HFF-Myc (cell line): ENCODE measurements at regions not wholly inside any gene's neighbourhood (a gene's known extent, or its start where the extent isn't known, plus 50 kb on each side); places are given as distances from the start of the nearest gene placed in this dataset.
A peak's percentile ranks its signal among the peaks of the same experiment; 100 is the strongest.

Experiments used
- DNase-seq: peaks from one replicate; pipeline ENCODE4 v3.0.0-alpha.2; 2011; ENCODE audit warnings: low read depth; ENCODE audit errors: extremely low read depth
- H3K4me3 ChIP-seq: replicated peaks from 2 replicates; pipeline ENCODE4 v1.5.1; 2011; ENCODE audit warnings: low read depth, mild to moderate bottlenecking, control low read depth, low read length
- CTCF ChIP-seq: IDR thresholded peaks from 2 replicates; pipeline ENCODE4 v1.5.1; 2012; ENCODE audit warnings: mild to moderate bottlenecking, low read depth, low read length, control low read depth; ENCODE audit errors: missing control alignments

- no peak for DNase-seq
- no peak overlapping the region for H3K4me3 ChIP-seq
- no peak for TF ChIP-seq CTCF
These were observed 366.4 kb upstream of the ZP4 start for GRCh38 chr1:238257018-238257621.

- no peak overlapping the region for H3K4me3 ChIP-seq
- TF ChIP-seq CTCF: no peak
- DNase-seq: no peak
These were observed 364.2 kb upstream of the ZP4 start for GRCh38 chr1:238254935-238255334.

GRCh38 chr1:238252033-238252802, 361.5 kb upstream of the ZP4 start:
- no peak for DNase-seq
- peak; percentile 21 for TF ChIP-seq CTCF

GRCh38 chr1:238248356-238248755, 357.6 kb upstream of the ZP4 start:
- no peak for DNase-seq
- H3K4me3 ChIP-seq: no peak overlapping the region
- TF ChIP-seq CTCF: no peak

More at GRCh38 chr1:238252033-238252802, 361.5 kb upstream of the ZP4 start:
- H3K4me3 ChIP-seq: no peak overlapping the region

- DNase-seq: no peak
- no peak overlapping the region for H3K4me3 ChIP-seq
- TF ChIP-seq CTCF: no peak
These were observed 351.5 kb upstream of the ZP4 start for GRCh38 chr1:238242181-238242580.

- no peak for DNase-seq
- no peak for TF ChIP-seq CTCF
- no peak overlapping the region for H3K4me3 ChIP-seq
These were observed 350.9 kb upstream of the ZP4 start for GRCh38 chr1:238241607-238242006.
